GM10266 (cell line): ENCODE measurements at regions not wholly inside any gene's neighbourhood (a gene's known extent, or its start where the extent isn't known, plus 50 kb on each side); places are given as distances from the start of the nearest gene placed in this dataset.

Experiments
- DNase-seq: peaks from one replicate; pipeline ENCODE4 v3.0.0; 2012; ENCODE audit errors: extremely low spot score
- CTCF ChIP-seq: IDR thresholded peaks from 2 replicates; pipeline ENCODE4 v1.5.1; 2012; ENCODE audit warnings: mild to moderate bottlenecking, low read depth; ENCODE audit not compliant: control insufficient read depth, insufficient read depth; ENCODE audit errors: missing control alignments

GRCh38 chr5:98641671-98642070, 131.8 kb upstream of the RGMB start:
- TF ChIP-seq CTCF = no peak
- DNase-seq = no peak

- no peak for DNase-seq
- TF ChIP-seq CTCF = no peak
These were observed 129.9 kb upstream of the RGMB start for GRCh38 chr5:98643569-98643968.

DNA sequence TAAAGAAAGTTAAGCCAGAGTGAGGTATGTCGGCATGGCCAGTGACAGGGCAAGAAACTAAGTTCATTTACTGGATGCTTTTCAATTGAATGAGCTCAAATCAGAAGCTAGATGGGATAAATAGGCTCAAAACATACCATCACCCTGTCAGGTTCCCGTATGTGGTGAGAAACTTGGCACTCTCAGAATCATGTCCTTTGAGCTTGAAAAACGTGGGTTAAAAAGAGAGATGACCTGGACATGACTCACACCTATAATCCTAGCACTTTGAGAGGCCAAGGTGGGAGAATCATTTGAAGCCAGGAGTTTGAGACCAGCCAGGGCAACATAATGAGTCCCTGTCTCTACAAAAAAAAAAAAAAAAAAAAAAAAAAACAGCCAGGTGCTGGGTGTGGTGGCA, 121.7 kb upstream of the RGMB start:
- no peak for TF ChIP-seq CTCF

DNA sequence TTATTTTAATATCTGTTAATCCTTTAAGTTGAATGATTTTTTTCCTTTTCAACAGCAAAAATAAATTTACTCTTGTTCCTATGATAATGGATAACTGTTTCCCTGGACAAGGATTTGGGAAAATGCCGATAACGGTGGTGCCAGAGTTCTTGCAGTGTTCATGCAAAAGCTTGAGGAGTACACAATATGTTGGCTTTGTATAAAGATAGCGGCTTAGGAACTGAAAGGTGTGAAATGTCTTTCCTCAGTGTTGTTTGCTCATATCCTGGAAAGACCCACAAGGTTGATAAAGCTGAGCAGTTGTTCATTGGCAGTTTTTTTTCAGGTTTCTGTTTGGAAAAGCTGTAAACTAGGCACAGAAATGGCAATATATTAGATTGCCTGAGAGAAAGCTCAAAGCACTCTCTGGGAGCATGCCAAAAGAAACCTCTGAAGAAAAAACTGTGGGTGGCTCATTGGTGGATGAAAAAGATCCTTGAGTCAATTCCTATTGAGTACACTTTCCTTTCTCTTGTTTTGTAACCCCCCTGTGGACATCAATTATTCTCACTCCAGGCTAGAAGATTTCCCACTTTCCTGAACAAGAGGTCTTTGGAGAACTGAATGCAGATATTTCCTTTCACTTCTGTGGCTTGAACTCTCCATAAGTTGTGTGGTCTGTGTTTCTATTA, 117.2 kb upstream of the RGMB start:
- DNase-seq = no peak
- no peak for TF ChIP-seq CTCF

More for the DNA sequence above, 121.7 kb upstream of the RGMB start:
- no peak for DNase-seq

DNA sequence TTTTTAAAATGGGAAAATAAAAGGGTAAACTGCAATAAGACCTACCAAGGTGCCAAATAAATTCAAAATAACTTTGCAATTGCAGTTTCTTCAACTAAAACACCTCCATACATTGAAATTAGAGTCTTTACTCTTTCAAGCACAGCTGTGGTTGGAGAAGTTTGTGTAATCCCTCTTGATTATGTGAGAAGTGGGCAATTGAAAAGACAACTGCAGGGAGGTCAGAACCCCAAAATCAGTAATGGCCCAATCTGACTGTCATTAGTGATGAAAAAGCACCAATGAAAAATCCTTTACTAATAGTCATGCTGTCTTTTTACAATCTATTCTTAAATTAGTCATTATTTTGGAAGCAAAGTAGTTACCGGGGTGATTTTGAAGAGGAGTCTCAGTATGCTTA, 116.7 kb upstream of the RGMB start:
- DNase-seq = no peak
- TF ChIP-seq CTCF = no peak

DNA sequence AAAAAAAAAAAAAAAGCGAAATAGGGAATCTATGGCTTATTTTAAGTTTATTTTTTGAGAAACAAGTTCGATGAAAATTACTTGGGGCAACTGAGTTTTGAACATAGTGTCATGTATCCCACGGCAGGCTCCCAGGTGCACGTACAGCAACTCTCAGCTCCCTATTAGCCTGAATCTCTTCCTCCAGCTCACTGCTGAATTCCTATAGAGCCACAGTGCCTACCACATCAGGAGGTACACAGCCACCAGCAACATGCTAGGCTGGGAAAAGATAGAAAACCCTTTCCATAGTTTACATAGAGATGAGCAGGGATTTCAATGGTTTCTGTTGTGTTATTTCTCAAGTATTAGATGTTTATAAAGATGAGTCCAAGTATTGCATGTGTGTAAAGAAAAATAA, 115.9 kb upstream of the RGMB start:
- TF ChIP-seq CTCF = no peak
- no peak for DNase-seq

- no peak for DNase-seq
- TF ChIP-seq CTCF = no peak
These were observed 109.9 kb upstream of the RGMB start for GRCh38 chr5:98663521-98663920.
